Mesenteric fat pad (tissue), 1 donor: ENCODE measurements at regions not wholly inside any gene's neighbourhood (a gene's known extent, or its start where the extent isn't known, plus 50 kb on each side); places are given as distances from the start of the nearest gene placed in this dataset.
"Not testable (repeated sequence)": the region's sequence is repeated elsewhere in the genome, so short reads cannot be mapped to it uniquely, and the experiment has no call there.

ENCODE experiments used
- DNase-seq: peaks from one replicate; pipeline ENCODE4 v3.0.0-alpha.2; 2020; ENCODE audit warnings: low spot score
- donor health status: DM: yes; HTN: yes; CAD: no.

- DNase-seq, result no peak
Measured at GRCh38 chr9:94033383-94033782, 50.9 kb upstream of the PTPDC1 start.

GRCh38 chr9:94031946-94032345 is 52.3 kb upstream of the PTPDC1 start:
- no peak for DNase-seq

GRCh38 chr9:94031380-94031779 is 52.9 kb upstream of the PTPDC1 start:
- no peak for DNase-seq

- peak; percentile 94 for DNase-seq
Measured at GRCh38 chr9:94030318-94031179, 53.7 kb upstream of the PTPDC1 start.

- no peak for DNase-seq
Measured at GRCh38 chr9:94029932-94030317, 54.3 kb upstream of the PTPDC1 start.

- no peak for DNase-seq
Measured at GRCh38 chr9:94026816-94027215, 57.4 kb upstream of the PTPDC1 start.

- DNase-seq, result not testable (repeated sequence)
Measured at GRCh38 chr9:94022476-94022875, 61.8 kb upstream of the PTPDC1 start.

- not testable (repeated sequence) for DNase-seq
Measured at GRCh38 chr9:94020836-94021235, 63.4 kb upstream of the PTPDC1 start.

- no peak for DNase-seq
Measured at GRCh38 chr9:94018628-94019027, 63.5 kb upstream of the BARX1 start.

- no peak for DNase-seq
Measured at GRCh38 chr9:94017939-94018531, 62.9 kb upstream of the BARX1 start.

- no peak for DNase-seq
Measured at GRCh38 chr9:94016744-94017143, 61.6 kb upstream of the BARX1 start.

- no peak for DNase-seq
Measured at GRCh38 chr9:94014920-94015319, 59.8 kb upstream of the BARX1 start.

GRCh38 chr9:94014066-94014654 is 59.0 kb upstream of the BARX1 start:
- DNase-seq, result no peak

GRCh38 chr9:94010980-94011533 is 55.9 kb upstream of the BARX1 start:
- DNase-seq, result no peak

- no peak for DNase-seq
Measured at GRCh38 chr9:94005272-94005901, 50.2 kb upstream of the BARX1 start.
